ENCODE measurements at regions not wholly inside any gene's neighbourhood (a gene's known extent, or its start where the extent isn't known, plus 50 kb on each side); places are given as distances from the start of the nearest gene placed in this dataset.

GRCh38 chr13:112325142-112325808, 50.9 kb upstream of the SPACA7 start:
- no peak overlapping the region for H3K4me3 ChIP-seq (ENCODE audit: low read length)
- no peak for DNase-seq (ENCODE audit: low read depth, low spot score)

GRCh38 chr13:112325920-112326645, 50.1 kb upstream of the SPACA7 start:
- H3K4me3 ChIP-seq (ENCODE audit: low read length), result no peak overlapping the region
- no peak for DNase-seq (ENCODE audit: low read depth, low spot score)
